ENCODE measurements at regions not wholly inside any gene's neighbourhood (a gene's known extent, or its start where the extent isn't known, plus 50 kb on each side); places are given as distances from the start of the nearest gene placed in this dataset.

GRCh38 chr2:12227941-12228608 lies 481.6 kb downstream of the LPIN1 start:
- TF ChIP-seq CBX2 (IDR thresholded peaks at IDR 0.05; ENCODE audit: borderline replicate concordance, low read depth) (no peak), MAFK (IDR thresholded peaks at IDR 0.05; ENCODE audit: partially characterized antibody) (no peak)

Measured in A549 (cell line).